22Rv1 (cell line): ENCODE measurements at regions not wholly inside any gene's neighbourhood (a gene's known extent, or its start where the extent isn't known, plus 50 kb on each side); places are given as distances from the start of the nearest gene placed in this dataset.

Source experiments
- ZFX ChIP-seq: fragments of 450-650 bp; IDR thresholded peaks from 2 replicates; pipeline ENCODE4 v1.6.1; 2017; ENCODE audit warnings: antibody characterized with exemption, borderline replicate concordance
- TF ChIP-seq, protein P1 (sequence below): fragments of 450-650 bp; IDR thresholded peaks from 2 replicates; pipeline ENCODE4 v1.5.1; 2017; ENCODE audit warnings: mild to moderate bottlenecking

- TF ChIP-seq, protein P1, sequence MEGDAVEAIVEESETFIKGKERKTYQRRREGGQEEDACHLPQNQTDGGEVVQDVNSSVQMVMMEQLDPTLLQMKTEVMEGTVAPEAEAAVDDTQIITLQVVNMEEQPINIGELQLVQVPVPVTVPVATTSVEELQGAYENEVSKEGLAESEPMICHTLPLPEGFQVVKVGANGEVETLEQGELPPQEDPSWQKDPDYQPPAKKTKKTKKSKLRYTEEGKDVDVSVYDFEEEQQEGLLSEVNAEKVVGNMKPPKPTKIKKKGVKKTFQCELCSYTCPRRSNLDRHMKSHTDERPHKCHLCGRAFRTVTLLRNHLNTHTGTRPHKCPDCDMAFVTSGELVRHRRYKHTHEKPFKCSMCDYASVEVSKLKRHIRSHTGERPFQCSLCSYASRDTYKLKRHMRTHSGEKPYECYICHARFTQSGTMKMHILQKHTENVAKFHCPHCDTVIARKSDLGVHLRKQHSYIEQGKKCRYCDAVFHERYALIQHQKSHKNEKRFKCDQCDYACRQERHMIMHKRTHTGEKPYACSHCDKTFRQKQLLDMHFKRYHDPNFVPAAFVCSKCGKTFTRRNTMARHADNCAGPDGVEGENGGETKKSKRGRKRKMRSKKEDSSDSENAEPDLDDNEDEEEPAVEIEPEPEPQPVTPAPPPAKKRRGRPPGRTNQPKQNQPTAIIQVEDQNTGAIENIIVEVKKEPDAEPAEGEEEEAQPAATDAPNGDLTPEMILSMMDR: no peak
- TF ChIP-seq ZFX: no peak
Observed at GRCh38 chr18:70705831-70706416, 417.1 kb downstream of the SOCS6 start.
